CD4-positive, alpha-beta memory T cell (primary cell): ENCODE measurements at regions not wholly inside any gene's neighbourhood (a gene's known extent, or its start where the extent isn't known, plus 50 kb on each side); places are given as distances from the start of the nearest gene placed in this dataset. TPM values are rescaled to one million over a fixed set of nuclear protein-coding genes. Genes with fewer than 3 reads are reported as not detected.

ENCODE experiments used
- CTCF ChIA-PET: fragments of 350-600 bp; sonication (Branson Sonifier 250); formaldehyde crosslinking; loops from one replicate; lab custom pipeline; 2021; ENCODE audit warnings: inconsistent platforms; ENCODE audit not compliant: partially characterized antibody; lab: Charles Lee
- POLR2A ChIA-PET: fragments of 350-600 bp; sonication (Branson Sonifier 250); formaldehyde crosslinking; loops from one replicate; lab custom pipeline; 2021; ENCODE audit not compliant: partially characterized antibody; lab: Charles Lee
- DNase-seq, 5 donors: peaks; one replicate each; pipeline versions ENCODE4 v3.0.0 to v3.0.0-alpha.2; 2020 to 2022; ENCODE audit warnings: mixed read lengths in 1 of 5
- H3K27ac ChIP-seq: one replicate; pipeline ENCODE4 v1.7.0; 2013; ENCODE audit warnings: low read depth, low read length
- H3K27me3 ChIP-seq: 2 replicates; pipeline ENCODE4 v1.7.0; 2013; ENCODE audit warnings: mild to moderate bottlenecking, low read length, moderate library complexity; ENCODE audit not compliant: insufficient read depth
- H3K36me3 ChIP-seq: 2 replicates; pipeline ENCODE4 v1.7.0; 2013; ENCODE audit warnings: mild to moderate bottlenecking, low read length, moderate library complexity; ENCODE audit not compliant: insufficient read depth
- H3K4me1 ChIP-seq: 2 replicates; pipeline ENCODE4 v1.7.0; 2013; ENCODE audit warnings: mild to moderate bottlenecking, low read length, moderate library complexity; ENCODE audit not compliant: insufficient read depth
- H3K4me3 ChIP-seq, 2 donors: one replicate each; pipeline ENCODE4 v1.7.0; 2013; ENCODE audit warnings: low read length in 2 of 2, mild to moderate bottlenecking in 1 of 2
- H3K9me3 ChIP-seq, 2 donors: one replicate each; pipeline ENCODE4 v1.7.0; 2013; ENCODE audit warnings: low read length in 2 of 2, control low read depth in 1 of 2; ENCODE audit not compliant: control insufficient read depth in 1 of 2
- H3K27ac Mint-ChIP-seq, 7 donors: one replicate each; pipeline ENCODE4 v1.8.0; 2020 to 2021; ENCODE audit warnings: mixed read lengths in 7 of 7, mild to moderate bottlenecking in 6 of 7, inconsistent platforms in 3 of 7, moderate library complexity in 3 of 7
- H3K27me3 Mint-ChIP-seq, 2 donors: one replicate each; pipeline ENCODE4 v1.8.0; 2020 to 2021; ENCODE audit warnings: mixed read lengths in 2 of 2
- H3K36me3 Mint-ChIP-seq, 2 donors: one replicate each; pipeline ENCODE4 v1.8.0; 2020 to 2021; ENCODE audit warnings: mixed read lengths in 2 of 2, inconsistent platforms in 1 of 2, mild to moderate bottlenecking in 1 of 2
- H3K4me1 Mint-ChIP-seq, 4 donors: one replicate each; pipeline ENCODE4 v1.8.0; 2020 to 2021; ENCODE audit warnings: mixed read lengths in 4 of 4, mild to moderate bottlenecking in 1 of 4
- H3K4me3 Mint-ChIP-seq, 8 donors: one replicate each; pipeline ENCODE4 v1.8.0; 2020 to 2021; ENCODE audit warnings: mixed read lengths in 8 of 8, mild to moderate bottlenecking in 7 of 8, moderate library complexity in 6 of 8, inconsistent platforms in 3 of 8
- H3K9me3 Mint-ChIP-seq, 8 donors: one replicate each; pipeline ENCODE4 v1.8.0; 2020 to 2021; ENCODE audit warnings: mixed read lengths in 8 of 8, mild to moderate bottlenecking in 5 of 8, inconsistent platforms in 3 of 8, moderate library complexity in 1 of 8
- intact Hi-C: fragments of 100-400 bp; cut with micrococcal nuclease; formaldehyde crosslinking; loops from one replicate; pipeline ENCODE4 v1.15.1; 2023
- microRNA-seq: library from miRNA; unstranded; fragments of <30 nt; microRNA quantifications from one replicate; pipeline ENCODE4 v1.2.0, GENCODE V29; 2021; ENCODE audit warnings: borderline replicate concordance, borderline number of aligned reads, borderline microRNAs expressed, mixed read lengths

DNA sequence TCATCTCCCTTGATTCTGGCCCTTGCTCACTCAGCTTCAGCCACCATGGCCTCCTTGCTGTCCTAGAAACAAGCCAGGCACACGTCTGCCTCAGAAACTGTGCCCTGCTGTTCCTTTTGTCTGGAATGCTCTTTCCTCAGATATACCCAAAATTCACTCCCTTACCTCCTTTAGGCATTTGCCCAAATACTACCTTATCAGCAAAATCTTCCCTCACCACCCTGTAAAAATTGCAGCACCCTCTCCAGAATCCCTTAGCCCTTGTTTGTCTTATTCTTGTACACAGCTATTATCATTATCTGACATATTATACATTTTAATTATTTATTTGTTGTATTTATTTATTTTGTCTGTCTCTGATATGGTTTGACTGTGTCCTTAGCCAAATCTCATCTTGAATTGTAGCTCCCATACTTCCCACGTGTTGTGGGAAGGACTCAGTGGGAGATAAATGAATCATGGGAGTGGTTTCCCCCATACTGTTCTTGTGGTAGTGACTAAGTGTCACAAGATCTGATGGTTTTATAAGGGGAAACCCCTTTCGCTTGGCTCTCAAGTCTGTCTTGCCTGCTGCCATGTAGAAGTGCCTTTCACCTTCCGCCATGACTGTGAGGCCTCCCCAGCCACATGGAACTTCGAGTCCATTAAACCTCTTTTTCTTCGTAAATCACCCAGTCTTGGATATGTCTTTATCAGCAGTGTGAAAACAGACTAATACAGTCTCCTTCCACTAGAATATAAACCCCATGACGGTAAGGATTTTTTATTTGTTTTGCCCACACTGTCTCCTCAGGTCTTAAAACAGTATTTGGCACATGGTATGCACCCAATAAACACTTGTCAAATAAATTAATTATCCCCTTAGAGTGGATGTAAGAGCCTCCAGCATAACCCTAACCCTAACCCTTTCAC, 60.0 kb upstream of the STT3B start:
- Mint-ChIP-seq H3K9me3 (peaks cover 0 to 7% (median 0%) of the 10 kb centered on the region in 8 donors), H3K36me3 (peaks cover 0 to 17% of the 10 kb centered on the region in 2 donors), H3K27me3 (no peaks in the 10 kb centered on the region), H3K4me1 (peaks cover 11 to 25% (median 19%) of the 10 kb centered on the region in 4 donors), H3K27ac (no peak overlapping the region), H3K4me3 (peak overlapping the region in 1 of 8 donors; percentile 22)
- intact Hi-C loops = no loop called here
- ChIA-PET POLR2A (interaction anchor here (1.4 to 1.6 kb wide), 2 partner anchors 11 to 60 kb away, joined by 6 to 7 read pairs; partner anchors contain the start of gene STT3B), CTCF (interaction anchor here (1.2 kb wide), 1 partner anchor 8 kb away, joined by 3 read pairs; no protein-coding TSS in a partner anchor)
- no peak overlapping the region for H3K4me3 ChIP-seq
- peak in 3 of 5 donors; percentile 9 to 57 (median 26) for DNase-seq
- H3K27me3 ChIP-seq = no peaks in the 10 kb centered on the region
- no peaks in the 10 kb centered on the region for H3K36me3 ChIP-seq
- no peak overlapping the region for H3K27ac ChIP-seq
- peaks cover 3% of the 10 kb centered on the region for H3K4me1 ChIP-seq
- H3K9me3 ChIP-seq = no peaks in the 10 kb centered on the region

- H3K9me3 Mint-ChIP-seq = peaks cover 0 to 14% (median 9%) of the 10 kb centered on the region in 8 donors
- Histone ChIP-seq H3K36me3 (no peaks in the 10 kb centered on the region), H3K27ac (no peak overlapping the region), H3K4me1 (no peaks in the 10 kb centered on the region), H3K9me3 (no peaks in the 10 kb centered on the region), H3K4me3 (no peak overlapping the region), H3K27me3 (no peaks in the 10 kb centered on the region)
- ChIA-PET POLR2A (no interaction called here), CTCF (no interaction called here)
- peak overlapping the region in 1 of 7 donors; percentile 25 for H3K27ac Mint-ChIP-seq
- peaks cover 0 to 27% of the 10 kb centered on the region in 2 donors for H3K36me3 Mint-ChIP-seq
- intact Hi-C loops = no loop called here
- peaks cover 4 to 15% (median 13%) of the 10 kb centered on the region in 4 donors for H3K4me1 Mint-ChIP-seq
- peaks cover 0 to 2% of the 10 kb centered on the region in 2 donors for H3K27me3 Mint-ChIP-seq
- no peak for DNase-seq
- no peak overlapping the region for H3K4me3 Mint-ChIP-seq
Observed at GRCh38 chr3:31476209-31476608, 56.5 kb upstream of the STT3B start.

DNA sequence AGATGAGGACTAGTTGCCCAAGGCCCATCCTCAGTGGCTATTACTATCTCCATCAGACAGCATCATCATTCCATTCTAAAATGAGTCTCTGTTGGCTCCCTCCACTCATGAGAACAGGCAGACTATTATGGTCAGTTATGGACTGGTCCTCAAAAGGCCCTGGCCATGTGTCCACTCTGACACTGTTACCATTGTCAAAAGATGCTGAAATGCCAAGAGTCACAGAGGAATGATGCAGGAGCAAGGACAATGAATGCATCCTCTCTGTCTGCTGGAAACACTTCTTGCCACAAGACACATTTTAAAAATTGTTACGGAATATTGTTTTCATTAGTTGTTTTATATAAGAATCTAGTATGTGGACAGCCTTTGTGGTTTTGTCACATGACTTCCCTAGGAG, 53.3 kb upstream of the STT3B start:
- no peak overlapping the region for H3K27ac Mint-ChIP-seq
- H3K4me3 Mint-ChIP-seq = no peak overlapping the region
- DNase-seq = no peak
- peaks cover 0 to 2% (median 0%) of the 10 kb centered on the region in 4 donors for H3K4me1 Mint-ChIP-seq
- H3K4me1 ChIP-seq = no peaks in the 10 kb centered on the region
- H3K9me3 ChIP-seq = no peaks in the 10 kb centered on the region
- intact Hi-C loops = no loop called here
- CTCF ChIA-PET = no interaction called here
- H3K4me3 ChIP-seq = no peak overlapping the region
- POLR2A ChIA-PET = no interaction called here
- peaks cover 0 to 2% of the 10 kb centered on the region in 2 donors for H3K27me3 Mint-ChIP-seq
- no peaks in the 10 kb centered on the region for H3K36me3 ChIP-seq
- no peak overlapping the region for H3K27ac ChIP-seq
- H3K27me3 ChIP-seq = no peaks in the 10 kb centered on the region
- H3K36me3 Mint-ChIP-seq = peaks cover 0 to 13% of the 10 kb centered on the region in 2 donors
- H3K9me3 Mint-ChIP-seq = peaks cover 0 to 9% (median 7%) of the 10 kb centered on the region in 8 donors

- intact Hi-C loops = no loop called here
- Histone ChIP-seq H3K36me3 (no peaks in the 10 kb centered on the region), H3K27me3 (no peaks in the 10 kb centered on the region), H3K4me1 (no peaks in the 10 kb centered on the region), H3K9me3 (no peaks in the 10 kb centered on the region), H3K27ac (no peak overlapping the region), H3K4me3 (no peak overlapping the region)
- H3K9me3 Mint-ChIP-seq = peaks cover 0 to 9% (median 7%) of the 10 kb centered on the region in 8 donors
- no peak overlapping the region for H3K4me3 Mint-ChIP-seq
- CTCF ChIA-PET = interaction anchor here (1.0 to 1.4 kb wide), 2 partner anchors 23 to 88 kb away, joined by 3 to 4 read pairs; no protein-coding TSS in a partner anchor
- peaks cover 0 to 2% of the 10 kb centered on the region in 2 donors for H3K27me3 Mint-ChIP-seq
- POLR2A ChIA-PET = interaction anchor here (1.3 kb wide), 1 partner anchor 255 kb away, joined by 4 read pairs; no protein-coding TSS in a partner anchor
- H3K36me3 Mint-ChIP-seq = peaks cover 0 to 13% of the 10 kb centered on the region in 2 donors
- peaks cover 0 to 8% (median 2%) of the 10 kb centered on the region in 4 donors for H3K4me1 Mint-ChIP-seq
- DNase-seq = no peak
- H3K27ac Mint-ChIP-seq = no peak overlapping the region
Observed at GRCh38 chr3:31481697-31482096, 51.0 kb upstream of the STT3B start.

DNA sequence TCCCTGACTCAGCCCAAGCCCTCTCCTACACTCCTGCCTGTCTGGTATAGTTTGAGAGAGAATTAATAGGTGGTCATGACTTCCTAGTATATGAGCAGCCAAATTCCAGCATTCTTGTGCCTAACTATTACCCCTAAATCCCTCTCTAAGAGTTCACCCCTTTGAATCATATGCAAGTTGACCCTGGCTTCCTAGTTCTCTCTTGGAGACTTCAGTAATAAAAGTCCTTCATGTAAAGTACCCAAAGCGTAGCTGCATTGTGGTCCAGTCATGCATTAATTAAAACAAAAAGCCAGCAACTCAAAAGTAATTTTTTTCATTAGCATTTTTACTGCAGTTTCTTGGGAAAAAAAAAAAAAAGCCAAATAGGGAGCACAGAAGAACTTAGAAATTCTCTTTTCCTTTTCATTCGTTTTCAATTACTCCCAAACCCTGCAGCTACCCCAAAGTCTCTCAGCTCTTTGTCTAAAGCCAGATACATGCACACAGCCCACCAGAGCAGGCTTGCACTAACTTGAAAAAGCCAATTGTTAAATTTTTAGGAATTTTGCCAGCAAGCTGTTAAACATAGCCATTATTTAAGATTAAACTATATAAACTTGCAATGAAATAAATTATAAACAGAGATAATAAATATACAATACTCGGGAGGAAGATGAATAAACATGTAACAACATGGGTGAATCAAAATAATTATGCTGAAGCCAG, 50.1 kb upstream of the STT3B start:
- Histone ChIP-seq H3K4me1 (no peaks in the 10 kb centered on the region), H3K36me3 (no peaks in the 10 kb centered on the region), H3K4me3 (no peak overlapping the region), H3K27me3 (no peaks in the 10 kb centered on the region), H3K27ac (no peak overlapping the region), H3K9me3 (no peaks in the 10 kb centered on the region)
- Mint-ChIP-seq H3K4me1 (peaks cover 0 to 7% (median 2%) of the 10 kb centered on the region in 4 donors), H3K27ac (no peak overlapping the region), H3K4me3 (no peak overlapping the region), H3K27me3 (peaks cover 0 to 2% of the 10 kb centered on the region in 2 donors), H3K9me3 (peaks cover 0 to 9% (median 7%) of the 10 kb centered on the region in 8 donors), H3K36me3 (peaks cover 0 to 10% of the 10 kb centered on the region in 2 donors)
- intact Hi-C loops = no loop called here
- ChIA-PET CTCF (interaction anchor here (1.4 kb wide), 1 partner anchor 87 kb away, joined by 4 read pairs; no protein-coding TSS in a partner anchor), POLR2A (interaction anchor here (1.3 kb wide), 1 partner anchor 256 kb away, joined by 4 read pairs; no protein-coding TSS in a partner anchor)
- no peak for DNase-seq

Small RNA genes lying in the stretch of these regions (microRNA-seq; reads per million reads assigned to microRNA genes)
- gene MIR466 = not detected
